Caco-2 (cell line): ENCODE measurements at regions not wholly inside any gene's neighbourhood (a gene's known extent, or its start where the extent isn't known, plus 50 kb on each side); places are given as distances from the start of the nearest gene placed in this dataset.

ENCODE experiments used
- BruUV-seq: library from RNA; stranded (reverse); fragments of 400-500 nt; replicated peaks from 2 replicates; lab custom pipeline; 2021; lab: Mats Ljungman, UMichigan
- CTCF ChIA-PET: fragments of 300-600 bp; sonication (Branson Sonifier 250); formaldehyde crosslinking; loops from one replicate; lab custom pipeline; 2022; ENCODE audit warnings: antibody characterized with exemption; lab: Charles Lee
- POLR2A ChIA-PET: fragments of 300-600 bp; sonication (Branson Sonifier 250); formaldehyde crosslinking; loops from one replicate; lab custom pipeline; 2022; ENCODE audit warnings: antibody characterized with exemption; lab: Charles Lee
- DNase-seq, 2 experiments: peaks; one replicate each; pipeline versions ENCODE4 v3.0.0 to v3.0.0-alpha.2; 2020 to 2022
- H3K27me3 ChIP-seq: replicated peaks from 2 replicates; pipeline ENCODE4 v1.6.0; 2011; ENCODE audit warnings: low read length; ENCODE audit not compliant: control insufficient read depth, insufficient read depth
- H3K36me3 ChIP-seq: 2 replicates; pipeline ENCODE4 v1.5.1; 2011; ENCODE audit warnings: low read length; ENCODE audit not compliant: control insufficient read depth, insufficient read depth
- H3K4me1 ChIP-seq: fragments of 250-450 bp; sonication (Bioruptor Pico); 2 replicates; pipeline ENCODE4 v1.5.1; 2020; ENCODE audit warnings: mild to moderate bottlenecking
- H3K4me3 ChIP-seq: 2 replicates; pipeline ENCODE4 v1.5.1; 2011; ENCODE audit warnings: low read depth, mild to moderate bottlenecking, control low read depth, low read length
- H3K9me3 ChIP-seq: fragments of 250-450 bp; sonication (Bioruptor Pico); 2 replicates; pipeline ENCODE4 v1.5.1; 2020; ENCODE audit warnings: mild to moderate bottlenecking, moderate library complexity
- H3K27ac Mint-ChIP-seq: one replicate; pipeline ENCODE4 v1.8.0; 2022; ENCODE audit warnings: mixed read lengths; ENCODE audit not compliant: unreplicated experiment
- H3K27me3 Mint-ChIP-seq: one replicate; pipeline ENCODE4 v1.8.0; 2022; ENCODE audit warnings: mixed read lengths; ENCODE audit not compliant: insufficient read depth, unreplicated experiment
- H3K36me3 Mint-ChIP-seq: one replicate; pipeline ENCODE4 v1.8.0; 2022; ENCODE audit warnings: mild to moderate bottlenecking, mixed read lengths; ENCODE audit not compliant: insufficient read depth, unreplicated experiment
- H3K4me1 Mint-ChIP-seq: one replicate; pipeline ENCODE4 v1.8.0; 2022; ENCODE audit warnings: low read depth, mixed read lengths; ENCODE audit not compliant: unreplicated experiment
- H3K4me3 Mint-ChIP-seq: one replicate; pipeline ENCODE4 v1.8.0; 2022; ENCODE audit warnings: mild to moderate bottlenecking, moderate library complexity, mixed read lengths; ENCODE audit not compliant: unreplicated experiment
- H3K9me3 Mint-ChIP-seq: one replicate; pipeline ENCODE4 v1.8.0; 2022; ENCODE audit warnings: mixed read lengths; ENCODE audit not compliant: unreplicated experiment
- intact Hi-C: fragments of 100-400 bp; cut with micrococcal nuclease; formaldehyde crosslinking; loops from one replicate; pipeline ENCODE4 v1.10.0; 2022; ENCODE audit not compliant: unreplicated experiment
- TF ChIP-seq, protein P1 (sequence below), 2 experiments: fragments of 200-600 bp in 1 of 2; IDR thresholded peaks; 1 replicate in 1 of 2; 2 replicates in 1 of 2; pipeline versions ENCODE4 v1.5.1 to v1.8.0; 2011 to 2022; ENCODE audit warnings: antibody characterized with exemption in 1 of 2, control low read depth in 1 of 2, inconsistent platforms in 1 of 2, low read depth in 1 of 2, low read length in 1 of 2, mild to moderate bottlenecking in 1 of 2, moderate library complexity in 1 of 2; ENCODE audit not compliant: insufficient read depth in 1 of 2, severe bottlenecking in 1 of 2, unreplicated experiment in 1 of 2

GRCh38 chr1:112040891-112041740 lies 51.6 kb upstream of the KCND3 start:
- ChIA-PET CTCF (no interaction called here), POLR2A (no interaction called here)
- no TSS peak for BruUV-seq
- H3K9me3 Mint-ChIP-seq, result no peaks in the 10 kb centered on the region
- no peak overlapping the region for H3K4me3 ChIP-seq
- no peaks in the 10 kb centered on the region for H3K36me3 Mint-ChIP-seq
- no peaks in the 10 kb centered on the region for H3K4me1 Mint-ChIP-seq
- no peaks in the 10 kb centered on the region for H3K4me1 ChIP-seq
- H3K9me3 ChIP-seq, result no peaks in the 10 kb centered on the region
- no peak for DNase-seq
- peaks cover 20% of the 10 kb centered on the region for H3K27me3 Mint-ChIP-seq
- no peak overlapping the region for H3K27ac Mint-ChIP-seq
- peaks cover 1% of the 10 kb centered on the region; the same call in 1 of the 2 replicates for H3K27me3 ChIP-seq
- H3K4me3 Mint-ChIP-seq, result no peak overlapping the region
- TF ChIP-seq, protein P1, sequence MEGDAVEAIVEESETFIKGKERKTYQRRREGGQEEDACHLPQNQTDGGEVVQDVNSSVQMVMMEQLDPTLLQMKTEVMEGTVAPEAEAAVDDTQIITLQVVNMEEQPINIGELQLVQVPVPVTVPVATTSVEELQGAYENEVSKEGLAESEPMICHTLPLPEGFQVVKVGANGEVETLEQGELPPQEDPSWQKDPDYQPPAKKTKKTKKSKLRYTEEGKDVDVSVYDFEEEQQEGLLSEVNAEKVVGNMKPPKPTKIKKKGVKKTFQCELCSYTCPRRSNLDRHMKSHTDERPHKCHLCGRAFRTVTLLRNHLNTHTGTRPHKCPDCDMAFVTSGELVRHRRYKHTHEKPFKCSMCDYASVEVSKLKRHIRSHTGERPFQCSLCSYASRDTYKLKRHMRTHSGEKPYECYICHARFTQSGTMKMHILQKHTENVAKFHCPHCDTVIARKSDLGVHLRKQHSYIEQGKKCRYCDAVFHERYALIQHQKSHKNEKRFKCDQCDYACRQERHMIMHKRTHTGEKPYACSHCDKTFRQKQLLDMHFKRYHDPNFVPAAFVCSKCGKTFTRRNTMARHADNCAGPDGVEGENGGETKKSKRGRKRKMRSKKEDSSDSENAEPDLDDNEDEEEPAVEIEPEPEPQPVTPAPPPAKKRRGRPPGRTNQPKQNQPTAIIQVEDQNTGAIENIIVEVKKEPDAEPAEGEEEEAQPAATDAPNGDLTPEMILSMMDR (IDR thresholded peaks at IDR 0.05; ENCODE audit: insufficient read depth in 1 of 2, low read depth in 1 of 2, low read length in 1 of 2, severe bottlenecking in 1 of 2, unreplicated experiment in 1 of 2), result no peak
- intact Hi-C loops, result no loop called here
- H3K36me3 ChIP-seq, result no peaks in the 10 kb centered on the region

GRCh38 chr1:112043901-112044300 lies 54.4 kb upstream of the KCND3 start:
- intact Hi-C loops, result no loop called here
- Histone ChIP-seq H3K4me3 (no peak overlapping the region), H3K27me3 (peaks cover 1% of the 10 kb centered on the region; the same call in 1 of the 2 replicates), H3K4me1 (no peaks in the 10 kb centered on the region), H3K9me3 (no peaks in the 10 kb centered on the region), H3K36me3 (no peaks in the 10 kb centered on the region)
- Mint-ChIP-seq H3K4me1 (no peaks in the 10 kb centered on the region), H3K27ac (no peak overlapping the region), H3K9me3 (peaks cover 10% of the 10 kb centered on the region), H3K36me3 (no peaks in the 10 kb centered on the region), H3K4me3 (no peak overlapping the region), H3K27me3 (peaks cover 25% of the 10 kb centered on the region)
- CTCF ChIA-PET, result no interaction called here
- no peak for DNase-seq
- POLR2A ChIA-PET, result no interaction called here
- TF ChIP-seq, protein P1 (IDR thresholded peaks at IDR 0.05; ENCODE audit: insufficient read depth in 1 of 2, low read depth in 1 of 2, low read length in 1 of 2, severe bottlenecking in 1 of 2, unreplicated experiment in 1 of 2), result no peak
- no TSS peak for BruUV-seq

GRCh38 chr1:112044745-112045144 lies 55.3 kb upstream of the KCND3 start:
- H3K4me3 Mint-ChIP-seq, result no peak overlapping the region
- Histone ChIP-seq H3K4me3 (no peak overlapping the region), H3K27me3 (peaks cover 1% of the 10 kb centered on the region; the same call in 1 of the 2 replicates), H3K9me3 (no peaks in the 10 kb centered on the region), H3K36me3 (no peaks in the 10 kb centered on the region), H3K4me1 (no peaks in the 10 kb centered on the region)
- CTCF ChIA-PET, result no interaction called here
- peaks cover 10% of the 10 kb centered on the region for H3K9me3 Mint-ChIP-seq
- no peaks in the 10 kb centered on the region for H3K4me1 Mint-ChIP-seq
- H3K27me3 Mint-ChIP-seq, result peaks cover 25% of the 10 kb centered on the region
- TF ChIP-seq, protein P1 (IDR thresholded peaks at IDR 0.05; ENCODE audit: insufficient read depth in 1 of 2, low read depth in 1 of 2, low read length in 1 of 2, severe bottlenecking in 1 of 2, unreplicated experiment in 1 of 2), result no peak
- BruUV-seq, result no TSS peak
- POLR2A ChIA-PET, result no interaction called here
- DNase-seq, result no peak
- H3K36me3 Mint-ChIP-seq, result no peaks in the 10 kb centered on the region
- intact Hi-C loops, result no loop called here
- H3K27ac Mint-ChIP-seq, result no peak overlapping the region
